ENCODE measurements at regions not wholly inside any gene's neighbourhood (a gene's known extent, or its start where the extent isn't known, plus 50 kb on each side); places are given as distances from the start of the nearest gene placed in this dataset.

GRCh38 chr7:133183969-133184368 is 68.9 kb upstream of the EXOC4 start:
- TF ChIP-seq POLR2AphosphoS5 (IDR thresholded peaks at IDR 0.05; ENCODE audit: low read depth, low read length) (no peak), POLR2A (IDR thresholded peaks at IDR 0.05; ENCODE audit: low read depth, low read length) (no peak)

All from GM12891 (cell line).